ENCODE measurements at regions not wholly inside any gene's neighbourhood (a gene's known extent, or its start where the extent isn't known, plus 50 kb on each side); places are given as distances from the start of the nearest gene placed in this dataset.

- Mint-ChIP-seq H3K27ac (no peak overlapping the region), H3K4me1 (no peaks in the 10 kb centered on the region), H3K9me3 (peaks cover 5% of the 10 kb centered on the region), H3K4me3 (no peak overlapping the region), H3K27me3 (peaks cover 3% of the 10 kb centered on the region), H3K36me3 (ENCODE audit: low read depth) (no peaks in the 10 kb centered on the region)
- TF ChIP-seq CTCF (IDR thresholded peaks at IDR 0.05), result no peak
- CTCF ChIA-PET, result no interaction called here
- intact Hi-C loops (cut with micrococcal nuclease), result no loop called here
- POLR2A ChIA-PET, result no interaction called here
- DNase-seq, result no peak
- no peak for ATAC-seq (ENCODE audit: low read depth)
Measured at GRCh38 chr16:55031481-55031880, 100.8 kb downstream of the IRX5 start.

GRCh38 chr16:55033225-55034156 lies 102.8 kb downstream of the IRX5 start:
- H3K9me3 Mint-ChIP-seq, result no peaks in the 10 kb centered on the region

GRCh38 chr16:55035029-55035428 lies 104.4 kb downstream of the IRX5 start:
- no peak for TF ChIP-seq CTCF (IDR thresholded peaks at IDR 0.05)

More at GRCh38 chr16:55033225-55034156, 102.8 kb downstream of the IRX5 start:
- Mint-ChIP-seq H3K4me1 (no peaks in the 10 kb centered on the region), H3K36me3 (ENCODE audit: low read depth) (no peaks in the 10 kb centered on the region), H3K4me3 (no peak overlapping the region), H3K27ac (no peak overlapping the region), H3K27me3 (peaks cover 2% of the 10 kb centered on the region)
- no peak for TF ChIP-seq CTCF (IDR thresholded peaks at IDR 0.05)
- ChIA-PET CTCF (no interaction called here), POLR2A (no interaction called here)
- DNase-seq, result no peak
- intact Hi-C loops (cut with micrococcal nuclease), result loop anchor here (2.0 kb wide), 1 partner anchor 337 kb away; no protein-coding TSS in a partner anchor
- ATAC-seq (ENCODE audit: low read depth), result no peak

GRCh38 chr16:55035956-55036355 lies 105.3 kb downstream of the IRX5 start:
- no peaks in the 10 kb centered on the region for H3K9me3 Mint-ChIP-seq
- TF ChIP-seq CTCF (IDR thresholded peaks at IDR 0.05), result no peak
- no peak overlapping the region for H3K4me3 Mint-ChIP-seq
- DNase-seq (no peak), ATAC-seq (ENCODE audit: low read depth) (no peak)
- POLR2A ChIA-PET, result no interaction called here
- CTCF ChIA-PET, result no interaction called here
- H3K27ac Mint-ChIP-seq, result no peak overlapping the region
- H3K4me1 Mint-ChIP-seq, result no peaks in the 10 kb centered on the region
- intact Hi-C loops (cut with micrococcal nuclease), result loop anchor here (2.0 kb wide), 1 partner anchor 335 kb away; no protein-coding TSS in a partner anchor
- no peaks in the 10 kb centered on the region for H3K36me3 Mint-ChIP-seq (ENCODE audit: low read depth)
- H3K27me3 Mint-ChIP-seq, result no peaks in the 10 kb centered on the region

More at GRCh38 chr16:55035029-55035428, 104.4 kb downstream of the IRX5 start:
- no peaks in the 10 kb centered on the region for H3K9me3 Mint-ChIP-seq
- no peak overlapping the region for H3K4me3 Mint-ChIP-seq
- no peak overlapping the region for H3K27ac Mint-ChIP-seq
- intact Hi-C loops (cut with micrococcal nuclease), result loop anchor here (2.0 kb wide), 1 partner anchor 336 kb away; no protein-coding TSS in a partner anchor
- CTCF ChIA-PET, result interaction anchor here (1.2 kb wide), 1 partner anchor 1261 kb away, joined by 3 read pairs; no protein-coding TSS in a partner anchor
- POLR2A ChIA-PET, result no interaction called here
- no peaks in the 10 kb centered on the region for H3K36me3 Mint-ChIP-seq (ENCODE audit: low read depth)
- no peak for DNase-seq
- no peaks in the 10 kb centered on the region for H3K4me1 Mint-ChIP-seq
- no peaks in the 10 kb centered on the region for H3K27me3 Mint-ChIP-seq
- no peak for ATAC-seq (ENCODE audit: low read depth)

- no peaks in the 10 kb centered on the region for H3K4me1 Mint-ChIP-seq
- H3K4me3 Mint-ChIP-seq, result no peak overlapping the region
- ATAC-seq (ENCODE audit: low read depth) (no peak), DNase-seq (no peak)
- H3K9me3 Mint-ChIP-seq, result no peaks in the 10 kb centered on the region
- ChIA-PET CTCF (no interaction called here), POLR2A (no interaction called here)
- H3K27me3 Mint-ChIP-seq, result no peaks in the 10 kb centered on the region
- intact Hi-C loops (cut with micrococcal nuclease), result no loop called here
- no peaks in the 10 kb centered on the region for H3K36me3 Mint-ChIP-seq (ENCODE audit: low read depth)
- TF ChIP-seq CTCF (IDR thresholded peaks at IDR 0.05), result no peak
- no peak overlapping the region for H3K27ac Mint-ChIP-seq
Measured at GRCh38 chr16:55036371-55036821, 105.7 kb downstream of the IRX5 start.
